DND-41 (cell line): ENCODE measurements at regions not wholly inside any gene's neighbourhood (a gene's known extent, or its start where the extent isn't known, plus 50 kb on each side); places are given as distances from the start of the nearest gene placed in this dataset.

Experiments used
- ATAC-seq: fragments of 200-7000 bp; cut with Tn5 transposase; 3 replicates; pipeline ENCODE4 v1.9.1; 2021; ENCODE audit warnings: low read depth; ENCODE audit not compliant: insufficient read depth
- DNase-seq: peaks from one replicate; pipeline ENCODE4 v3.0.0-alpha.2; 2020
- H2AFZ ChIP-seq: 2 replicates; pipeline ENCODE4 v1.6.0; 2012; ENCODE audit warnings: low read depth, low read length
- H3K27ac ChIP-seq: 2 replicates; pipeline ENCODE4 v1.5.1; 2012; ENCODE audit warnings: low read length, inconsistent platforms
- H3K27me3 ChIP-seq: fragments of 200-600 bp; sonication (generic); 2 replicates; pipeline ENCODE4 v1.6.0; 2012; ENCODE audit warnings: low read length, mild to moderate bottlenecking, inconsistent platforms; ENCODE audit not compliant: insufficient read depth, poor library complexity
- H3K36me3 ChIP-seq: 2 replicates; pipeline ENCODE4 v1.5.1; 2012; ENCODE audit warnings: low read length, inconsistent platforms; ENCODE audit not compliant: insufficient read depth
- H3K4me1 ChIP-seq: 2 replicates; pipeline ENCODE4 v1.5.1; 2012; ENCODE audit warnings: mild to moderate bottlenecking, low read length; ENCODE audit not compliant: insufficient read depth
- H3K4me2 ChIP-seq: 2 replicates; pipeline ENCODE4 v1.6.0; 2012; ENCODE audit warnings: mild to moderate bottlenecking, moderate library complexity, low read length, inconsistent platforms; ENCODE audit not compliant: insufficient read depth
- H3K4me3 ChIP-seq, 2 experiments: fragments of 200-600 bp in 1 of 2; shearing (Covaris generic) in 1 of 2; 2 replicates each; pipeline ENCODE4 v1.5.1; 2012 to 2016; ENCODE audit warnings: inconsistent platforms in 2 of 2, low read length in 2 of 2, mild to moderate bottlenecking in 2 of 2, low read depth in 1 of 2, moderate library complexity in 1 of 2
- H3K79me2 ChIP-seq: 2 replicates; pipeline ENCODE4 v1.6.0; 2012; ENCODE audit warnings: low read length, inconsistent platforms; ENCODE audit not compliant: insufficient read depth
- H3K9ac ChIP-seq: 2 replicates; pipeline ENCODE4 v1.6.0; 2012; ENCODE audit warnings: low read depth, mild to moderate bottlenecking, inconsistent platforms, low read length, moderate library complexity
- H3K9me3 ChIP-seq: 2 replicates; pipeline ENCODE4 v1.5.1; 2012; ENCODE audit warnings: low read length, moderate library complexity, mild to moderate bottlenecking, inconsistent platforms; ENCODE audit not compliant: insufficient read depth, severe bottlenecking
- H4K20me1 ChIP-seq: 2 replicates; pipeline ENCODE4 v1.6.0; 2012; ENCODE audit warnings: low read length; ENCODE audit not compliant: insufficient read depth
- EZH2 ChIP-seq: IDR thresholded peaks from 3 replicates; pipeline ENCODE4 v1.6.1; 2012; ENCODE audit warnings: borderline replicate concordance, low read depth, mild to moderate bottlenecking, moderate library complexity, low read length, inconsistent platforms; ENCODE audit not compliant: severe bottlenecking
- TF ChIP-seq, protein P1 (sequence below): IDR thresholded peaks from 2 replicates; pipeline ENCODE4 v1.5.1; 2012; ENCODE audit warnings: borderline replicate concordance, low read length, moderate library complexity, mild to moderate bottlenecking; ENCODE audit not compliant: poor library complexity, severe bottlenecking; ENCODE audit errors: extremely low read depth

DNA sequence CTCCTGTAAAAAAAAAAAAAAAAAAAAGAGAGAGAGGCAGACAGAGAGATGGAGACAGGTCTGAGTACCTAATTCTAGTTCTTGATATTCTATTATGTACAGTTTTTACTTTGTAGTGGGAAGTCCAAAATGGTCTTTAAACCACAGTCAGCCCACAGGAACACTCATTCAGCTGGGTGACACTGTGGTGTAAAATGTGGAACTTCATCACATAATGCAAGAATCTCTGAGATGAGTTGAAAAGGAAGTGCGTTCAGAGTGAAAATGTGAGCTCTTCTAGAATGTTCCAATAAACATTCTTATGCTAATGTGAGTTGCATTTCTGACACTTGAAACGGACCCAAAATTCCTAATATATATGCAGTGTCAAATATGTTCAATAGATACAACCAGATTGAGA is 972.1 kb downstream of the CDH11 start:
- Histone ChIP-seq H3K79me2 (no peaks in the 10 kb centered on the region), H3K9me3 (no peaks in the 10 kb centered on the region), H4K20me1 (no peaks in the 10 kb centered on the region), H3K27ac (no peak overlapping the region), H3K4me1 (no peaks in the 10 kb centered on the region), H3K9ac (no peak overlapping the region), H3K27me3 (no peaks in the 10 kb centered on the region), H3K4me2 (no peak overlapping the region), H2AFZ (no peak overlapping the region), H3K36me3 (no peaks in the 10 kb centered on the region), H3K4me3 (no peak overlapping the region)
- TF ChIP-seq, protein P1, sequence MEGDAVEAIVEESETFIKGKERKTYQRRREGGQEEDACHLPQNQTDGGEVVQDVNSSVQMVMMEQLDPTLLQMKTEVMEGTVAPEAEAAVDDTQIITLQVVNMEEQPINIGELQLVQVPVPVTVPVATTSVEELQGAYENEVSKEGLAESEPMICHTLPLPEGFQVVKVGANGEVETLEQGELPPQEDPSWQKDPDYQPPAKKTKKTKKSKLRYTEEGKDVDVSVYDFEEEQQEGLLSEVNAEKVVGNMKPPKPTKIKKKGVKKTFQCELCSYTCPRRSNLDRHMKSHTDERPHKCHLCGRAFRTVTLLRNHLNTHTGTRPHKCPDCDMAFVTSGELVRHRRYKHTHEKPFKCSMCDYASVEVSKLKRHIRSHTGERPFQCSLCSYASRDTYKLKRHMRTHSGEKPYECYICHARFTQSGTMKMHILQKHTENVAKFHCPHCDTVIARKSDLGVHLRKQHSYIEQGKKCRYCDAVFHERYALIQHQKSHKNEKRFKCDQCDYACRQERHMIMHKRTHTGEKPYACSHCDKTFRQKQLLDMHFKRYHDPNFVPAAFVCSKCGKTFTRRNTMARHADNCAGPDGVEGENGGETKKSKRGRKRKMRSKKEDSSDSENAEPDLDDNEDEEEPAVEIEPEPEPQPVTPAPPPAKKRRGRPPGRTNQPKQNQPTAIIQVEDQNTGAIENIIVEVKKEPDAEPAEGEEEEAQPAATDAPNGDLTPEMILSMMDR, result no peak
- no peak for TF ChIP-seq EZH2
- DNase-seq (no peak), ATAC-seq (no peak)

DNA sequence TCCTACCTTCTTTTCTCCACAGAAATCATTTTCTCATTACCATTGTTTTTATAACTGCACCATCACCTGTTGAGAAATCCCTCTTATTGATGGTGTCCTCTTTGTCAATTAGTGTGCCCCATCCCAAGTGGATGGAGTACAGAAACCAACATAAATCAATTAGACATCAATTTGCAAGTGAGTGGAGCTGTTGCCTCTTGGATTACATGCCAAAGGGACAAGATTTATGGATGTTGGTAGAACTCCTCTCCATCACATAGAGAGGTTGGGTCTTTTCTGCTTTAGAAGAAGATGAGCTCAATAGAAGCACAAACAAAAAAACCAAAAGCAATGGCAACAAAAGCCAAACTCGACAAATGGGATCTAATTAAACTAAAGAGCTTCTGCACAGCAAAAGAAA is 973.5 kb downstream of the CDH11 start:
- H3K27me3 ChIP-seq, result no peaks in the 10 kb centered on the region
- DNase-seq, result no peak
- no peak overlapping the region for H3K4me2 ChIP-seq
- no peaks in the 10 kb centered on the region for H4K20me1 ChIP-seq
- no peak overlapping the region for H3K27ac ChIP-seq
- no peak overlapping the region for H3K9ac ChIP-seq
- H3K4me1 ChIP-seq, result no peaks in the 10 kb centered on the region
- H3K79me2 ChIP-seq, result no peaks in the 10 kb centered on the region
- H3K36me3 ChIP-seq, result no peaks in the 10 kb centered on the region
- no peak overlapping the region for H2AFZ ChIP-seq
- no peaks in the 10 kb centered on the region for H3K9me3 ChIP-seq
- no peak for ATAC-seq
- no peak overlapping the region for H3K4me3 ChIP-seq
- TF ChIP-seq, protein P1, result no peak
- TF ChIP-seq EZH2, result no peak

DNA sequence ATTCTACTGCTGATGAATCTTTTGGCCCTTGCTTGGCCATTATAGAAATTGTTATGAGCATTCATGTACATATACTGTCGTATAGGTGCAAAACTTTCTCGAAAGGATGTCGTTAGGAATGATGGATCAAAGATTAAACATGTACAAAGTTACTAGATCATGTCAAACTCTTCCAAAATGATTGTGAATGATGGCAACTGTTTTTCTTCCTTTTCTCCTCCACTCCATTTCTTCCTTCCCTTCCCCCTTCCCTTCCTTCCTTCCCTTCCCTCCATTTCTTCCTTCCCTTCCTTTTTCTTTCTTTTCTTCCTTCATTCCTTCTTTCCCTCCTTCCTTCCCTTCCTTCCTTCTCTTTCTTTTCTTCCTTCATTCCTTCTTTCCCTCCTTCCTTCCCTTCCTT is 973.9 kb downstream of the CDH11 start:
- Histone ChIP-seq H4K20me1 (no peaks in the 10 kb centered on the region), H3K27ac (no peak overlapping the region), H3K9me3 (no peaks in the 10 kb centered on the region), H3K4me1 (no peaks in the 10 kb centered on the region), H2AFZ (no peak overlapping the region), H3K79me2 (no peaks in the 10 kb centered on the region), H3K4me3 (no peak overlapping the region), H3K4me2 (no peak overlapping the region), H3K36me3 (no peaks in the 10 kb centered on the region), H3K27me3 (no peaks in the 10 kb centered on the region), H3K9ac (no peak overlapping the region)
- TF ChIP-seq, protein P1, result no peak
- TF ChIP-seq EZH2, result no peak
- ATAC-seq (no peak), DNase-seq (no peak)

DNA sequence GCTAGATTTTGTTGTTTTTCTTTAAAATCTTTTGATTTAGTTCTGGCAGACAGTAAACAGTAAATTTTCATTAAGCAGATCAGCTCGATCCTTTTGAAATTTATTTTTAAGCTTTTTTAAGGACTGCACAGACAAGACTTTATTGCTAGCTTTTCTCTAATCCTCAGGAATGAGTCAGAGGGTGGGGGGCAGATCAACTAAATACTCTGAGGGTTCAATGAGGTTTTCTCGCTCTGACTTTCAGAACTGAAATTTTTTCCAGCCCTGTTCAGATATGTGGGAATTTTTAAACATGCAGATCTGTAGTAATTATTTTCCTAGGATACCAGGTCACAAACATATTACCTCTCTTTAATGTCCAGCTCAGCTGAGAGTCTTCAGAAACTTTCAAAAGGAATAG is 977.2 kb downstream of the CDH11 start:
- Histone ChIP-seq H3K27me3 (no peaks in the 10 kb centered on the region), H3K36me3 (no peaks in the 10 kb centered on the region), H3K4me3 (no peak overlapping the region), H3K79me2 (no peaks in the 10 kb centered on the region), H4K20me1 (no peaks in the 10 kb centered on the region), H2AFZ (no peak overlapping the region), H3K27ac (no peak overlapping the region), H3K4me2 (no peak overlapping the region), H3K4me1 (no peaks in the 10 kb centered on the region), H3K9me3 (no peaks in the 10 kb centered on the region), H3K9ac (no peak overlapping the region)
- ATAC-seq, result no peak
- TF ChIP-seq, protein P1, result no peak
- no peak for TF ChIP-seq EZH2
- no peak for DNase-seq
